Glomerular endothelial cell (primary cell): ENCODE measurements at regions not wholly inside any gene's neighbourhood (a gene's known extent, or its start where the extent isn't known, plus 50 kb on each side); places are given as distances from the start of the nearest gene placed in this dataset.
"Not testable (repeated sequence)": the region's sequence is repeated elsewhere in the genome, so short reads cannot be mapped to it uniquely, and the experiment has no call there.

Source experiments
- DNase-seq: peaks from one replicate; pipeline ENCODE4 v3.0.0-alpha.2; 2011; ENCODE audit warnings: low read depth, low spot score; ENCODE audit errors: extremely low read depth

DNA sequence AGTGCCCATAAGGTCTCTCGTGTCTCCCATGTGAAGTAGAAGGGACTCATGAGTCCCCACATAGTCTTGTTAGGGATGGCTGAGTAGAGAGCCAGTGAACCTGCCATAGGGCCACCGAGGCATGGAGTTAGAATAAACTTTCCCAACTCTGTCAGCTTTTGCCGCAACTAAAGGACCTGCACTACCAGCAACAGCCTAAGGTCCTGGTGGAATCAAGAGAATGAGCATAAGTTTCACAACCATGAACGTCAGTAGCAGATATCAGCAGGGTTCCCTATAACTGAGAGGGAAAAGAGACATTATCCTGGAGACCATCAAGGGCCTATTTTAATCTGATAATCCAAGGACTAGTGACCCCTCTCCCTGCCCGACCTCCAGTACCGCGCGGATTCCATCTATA is 60.3 kb upstream of the FNDC3B start:
- no peak for DNase-seq

DNA sequence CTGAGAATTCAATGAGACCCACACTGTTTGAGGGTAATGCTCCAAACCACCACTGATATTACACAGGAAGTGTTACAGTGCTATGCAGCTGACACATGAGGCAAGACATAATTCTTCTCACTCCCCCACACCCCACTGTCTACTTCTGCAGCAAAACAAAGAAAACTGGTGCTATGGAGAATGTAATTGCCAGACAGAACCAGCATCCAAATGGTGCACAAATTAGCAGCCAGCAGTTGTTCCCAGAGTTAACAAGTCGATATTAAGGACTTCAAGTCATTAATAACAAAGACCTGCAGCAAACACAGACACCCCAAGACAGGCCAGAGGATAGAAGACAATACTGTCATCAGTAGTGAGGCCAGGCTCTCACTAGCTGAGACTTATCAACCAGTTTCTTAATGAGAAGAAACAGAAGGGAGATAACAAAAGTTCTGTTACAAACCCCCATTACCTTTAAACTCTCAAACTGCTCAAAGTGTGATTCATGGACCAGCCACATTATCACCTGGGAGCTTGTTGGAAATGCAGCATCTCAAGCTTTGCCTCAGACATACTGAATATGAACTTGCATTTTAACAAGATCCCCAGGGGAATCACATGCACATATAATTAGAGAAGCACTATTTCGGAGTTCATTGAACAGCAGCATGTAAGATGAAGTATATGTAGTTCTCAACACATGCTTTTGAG is 58.7 kb upstream of the FNDC3B start:
- DNase-seq: no peak

DNA sequence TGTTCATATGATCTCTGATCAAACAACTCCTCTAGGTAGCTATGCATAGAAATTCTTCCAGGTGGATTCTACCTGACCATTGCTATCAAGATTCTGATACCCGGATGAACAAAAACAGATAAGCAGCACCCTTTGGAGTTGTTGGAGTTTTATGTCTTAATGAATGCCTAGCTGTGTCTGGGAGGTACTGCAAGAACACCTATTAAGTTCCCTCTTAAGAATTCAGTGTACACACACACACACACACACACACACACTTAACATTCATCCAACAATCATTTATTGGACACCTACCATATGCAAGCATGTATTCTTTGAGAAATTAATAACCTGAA is 58.1 kb upstream of the FNDC3B start:
- no peak for DNase-seq

DNA sequence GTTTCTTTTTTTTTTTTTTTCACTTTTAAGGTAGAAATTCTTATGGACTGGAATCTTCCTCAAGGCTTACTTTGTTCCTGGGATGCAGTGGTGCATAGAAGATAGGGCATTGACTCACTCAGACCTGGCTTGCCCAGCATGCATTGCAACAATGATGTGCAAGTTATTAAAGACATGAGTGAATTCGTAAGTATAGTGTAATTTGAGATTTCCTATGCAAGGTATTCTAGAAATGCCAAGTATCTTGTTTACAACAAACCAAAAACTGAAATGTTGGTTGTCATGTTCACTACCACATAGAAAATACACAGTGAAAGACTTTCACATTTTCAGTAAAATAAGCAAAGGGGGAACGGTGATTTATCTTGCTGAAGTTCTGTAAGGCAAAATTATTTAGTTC is 56.5 kb upstream of the FNDC3B start:
- DNase-seq: no peak

DNA sequence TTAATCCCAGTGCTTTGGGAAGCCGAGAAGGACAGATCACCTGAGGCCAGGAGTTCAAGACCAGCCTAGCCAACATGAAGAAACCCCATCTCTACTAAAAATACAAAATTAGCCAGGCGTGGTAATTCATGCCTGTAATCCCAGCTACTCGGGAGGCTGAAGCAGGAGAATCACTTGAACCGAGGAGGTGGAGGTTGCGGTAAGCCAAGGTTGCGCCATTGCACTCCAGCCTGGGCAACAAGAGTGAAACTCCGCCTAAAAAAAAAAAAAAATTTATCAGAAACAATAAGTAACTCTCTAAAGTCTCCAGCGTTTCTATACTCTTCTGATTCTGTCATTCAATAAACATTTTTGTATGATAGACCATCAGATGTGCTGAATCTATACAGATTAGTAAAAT is 55.7 kb upstream of the FNDC3B start:
- DNase-seq: not testable (repeated sequence)

DNA sequence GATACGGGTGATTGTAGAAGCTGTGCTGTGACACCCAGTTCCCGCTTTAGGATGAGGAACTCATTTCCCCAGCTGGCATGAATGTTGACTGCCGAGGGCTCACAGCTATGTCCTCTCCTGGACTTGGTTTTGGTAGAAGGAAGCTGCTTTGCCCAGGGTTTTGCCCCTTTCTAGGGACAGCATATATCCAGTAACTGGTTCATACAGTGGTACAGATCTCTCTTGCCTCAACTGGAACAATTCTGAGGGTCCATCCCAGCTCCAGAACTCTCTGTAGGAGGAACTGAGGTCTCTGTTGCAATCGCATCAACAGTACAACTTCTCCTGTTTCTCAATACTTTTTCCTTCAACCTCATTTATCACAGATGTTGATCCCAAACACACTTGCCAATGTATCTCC is 54.5 kb upstream of the FNDC3B start:
- DNase-seq: no peak

DNA sequence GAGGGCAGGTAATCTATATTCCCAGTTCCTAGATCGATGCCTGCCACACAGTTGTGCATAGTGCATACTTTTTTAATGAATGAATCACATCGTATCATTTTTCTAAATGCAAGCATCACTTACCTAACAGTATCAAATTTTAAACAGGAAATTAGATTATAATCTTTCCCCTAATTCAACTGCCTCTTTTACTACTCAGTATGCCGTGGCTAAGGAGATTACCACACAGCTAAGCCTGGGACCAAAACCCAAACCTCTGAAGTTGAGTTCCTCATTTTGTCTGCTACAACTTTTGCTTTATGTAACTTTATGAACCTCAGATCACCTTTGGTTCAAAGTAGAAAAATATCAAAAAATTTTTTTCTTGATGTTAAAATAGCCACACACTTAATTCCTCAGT is 53.2 kb upstream of the FNDC3B start:
- no peak for DNase-seq

DNA sequence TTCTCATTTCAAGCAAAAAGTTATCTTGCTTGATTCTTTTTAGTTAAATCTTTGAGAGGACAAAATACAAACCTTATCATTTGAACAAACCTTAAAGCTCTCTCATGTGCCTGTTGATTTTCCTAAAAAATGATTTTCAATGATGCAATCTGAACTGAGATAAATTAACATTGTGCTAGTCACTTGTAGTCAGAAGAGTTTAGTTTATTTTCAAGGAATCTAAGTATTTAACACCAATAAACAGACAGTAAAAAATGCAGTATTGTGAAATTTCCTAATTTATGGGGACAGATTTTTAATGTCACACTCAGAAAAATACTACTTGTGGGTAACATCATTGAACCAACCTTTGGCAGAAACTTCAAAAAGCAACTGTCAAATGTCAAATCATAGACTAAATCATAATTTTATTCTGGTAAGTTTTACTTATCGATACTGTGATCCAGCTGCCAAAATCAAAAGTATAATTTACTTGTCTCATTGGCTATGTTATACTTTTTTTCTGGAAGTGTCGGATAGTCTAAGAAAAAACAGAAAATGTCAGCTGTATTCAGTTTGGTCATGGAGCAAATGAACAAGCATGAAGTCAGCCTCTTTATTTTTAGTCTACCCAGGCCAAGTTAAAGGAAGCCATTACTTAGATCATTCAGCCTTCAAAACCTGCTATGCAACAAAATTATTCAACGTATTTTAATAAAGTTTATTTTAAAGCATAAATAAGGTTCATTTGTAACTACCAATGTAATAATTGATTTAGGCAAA is 52.4 kb upstream of the FNDC3B start:
- no peak for DNase-seq
